ENCODE measurements at regions not wholly inside any gene's neighbourhood (a gene's known extent, or its start where the extent isn't known, plus 50 kb on each side); places are given as distances from the start of the nearest gene placed in this dataset.
"Not testable (repeated sequence)": the region's sequence is repeated elsewhere in the genome, so short reads cannot be mapped to it uniquely, and the experiment has no call there.

DNA sequence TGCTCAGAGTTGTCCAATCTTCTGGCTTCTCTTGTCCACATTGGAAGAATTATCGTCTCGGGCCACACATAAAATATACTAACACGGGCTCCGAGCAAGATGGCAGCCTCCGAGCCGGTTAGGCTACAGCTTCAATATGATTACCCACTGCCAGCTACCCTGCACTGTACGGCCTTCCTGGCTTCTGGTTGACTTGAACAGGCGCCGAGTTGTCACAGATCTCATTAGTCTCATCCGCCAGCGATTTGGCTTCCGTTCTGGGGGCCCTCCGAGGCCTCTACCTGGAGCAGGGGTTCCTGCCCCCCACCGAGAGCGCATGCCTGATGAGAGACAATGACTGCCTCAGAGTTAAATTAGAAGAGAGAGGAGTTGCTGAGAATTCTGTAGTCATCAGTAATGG, 101.2 kb upstream of the NUDT6 start:
- no peaks in the 10 kb centered on the region for H3K27me3 ChIP-seq
- TF ChIP-seq, protein P1, sequence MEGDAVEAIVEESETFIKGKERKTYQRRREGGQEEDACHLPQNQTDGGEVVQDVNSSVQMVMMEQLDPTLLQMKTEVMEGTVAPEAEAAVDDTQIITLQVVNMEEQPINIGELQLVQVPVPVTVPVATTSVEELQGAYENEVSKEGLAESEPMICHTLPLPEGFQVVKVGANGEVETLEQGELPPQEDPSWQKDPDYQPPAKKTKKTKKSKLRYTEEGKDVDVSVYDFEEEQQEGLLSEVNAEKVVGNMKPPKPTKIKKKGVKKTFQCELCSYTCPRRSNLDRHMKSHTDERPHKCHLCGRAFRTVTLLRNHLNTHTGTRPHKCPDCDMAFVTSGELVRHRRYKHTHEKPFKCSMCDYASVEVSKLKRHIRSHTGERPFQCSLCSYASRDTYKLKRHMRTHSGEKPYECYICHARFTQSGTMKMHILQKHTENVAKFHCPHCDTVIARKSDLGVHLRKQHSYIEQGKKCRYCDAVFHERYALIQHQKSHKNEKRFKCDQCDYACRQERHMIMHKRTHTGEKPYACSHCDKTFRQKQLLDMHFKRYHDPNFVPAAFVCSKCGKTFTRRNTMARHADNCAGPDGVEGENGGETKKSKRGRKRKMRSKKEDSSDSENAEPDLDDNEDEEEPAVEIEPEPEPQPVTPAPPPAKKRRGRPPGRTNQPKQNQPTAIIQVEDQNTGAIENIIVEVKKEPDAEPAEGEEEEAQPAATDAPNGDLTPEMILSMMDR (IDR thresholded peaks at IDR 0.05), result no peak
- no peak for TF ChIP-seq POLR2A (IDR thresholded peaks at IDR 0.05)
- 83 to 89% methylated on average over 15 of the region's 15 CpGs for WGBS, 2 donors
- no peaks in the 10 kb centered on the region for H3K36me3 ChIP-seq (ENCODE audit: low read depth, missing control alignments)
- no peak overlapping the region for H3K4me3 ChIP-seq
- H3K27ac ChIP-seq, result no peak overlapping the region
- H3K4me1 ChIP-seq, result no peaks in the 10 kb centered on the region
- H3K9me3 ChIP-seq, result no peaks in the 10 kb centered on the region
- no peak for DNase-seq
- intact Hi-C loops (cut with DNase I; ENCODE audit: low total_unique reads), result no loop called here

DNA sequence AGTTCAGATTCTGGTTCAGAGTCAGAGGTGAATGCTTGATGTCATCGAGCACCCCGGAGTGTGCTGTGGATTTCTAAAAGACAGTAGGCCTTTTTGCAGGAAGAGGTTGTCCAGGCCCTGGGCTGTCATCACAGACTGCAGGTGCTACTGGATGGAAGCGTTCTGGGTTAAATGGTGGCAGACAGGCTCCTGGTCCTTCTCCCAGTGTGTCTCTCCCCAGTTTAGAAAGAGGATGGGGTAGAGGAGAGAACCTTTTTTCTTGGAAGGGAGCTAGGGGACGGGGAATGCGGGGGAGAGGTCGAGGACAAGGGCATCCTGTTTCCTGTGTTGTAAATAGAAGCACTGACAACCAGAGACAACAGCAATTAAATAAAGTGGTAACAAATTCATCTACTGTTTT, 102.3 kb upstream of the NUDT6 start:
- Histone ChIP-seq H3K9me3 (no peaks in the 10 kb centered on the region), H3K4me1 (no peaks in the 10 kb centered on the region), H3K27me3 (no peaks in the 10 kb centered on the region), H3K27ac (no peak overlapping the region), H3K36me3 (ENCODE audit: low read depth, missing control alignments) (no peaks in the 10 kb centered on the region), H3K4me3 (no peak overlapping the region)
- intact Hi-C loops (cut with DNase I; ENCODE audit: low total_unique reads), result no loop called here
- DNase-seq, result no peak
- TF ChIP-seq POLR2A (IDR thresholded peaks at IDR 0.05), result no peak
- TF ChIP-seq, protein P1 (IDR thresholded peaks at IDR 0.05), result no peak
- 67% methylated on average over 6 of the region's 6 CpGs for WGBS, 2 donors

DNA sequence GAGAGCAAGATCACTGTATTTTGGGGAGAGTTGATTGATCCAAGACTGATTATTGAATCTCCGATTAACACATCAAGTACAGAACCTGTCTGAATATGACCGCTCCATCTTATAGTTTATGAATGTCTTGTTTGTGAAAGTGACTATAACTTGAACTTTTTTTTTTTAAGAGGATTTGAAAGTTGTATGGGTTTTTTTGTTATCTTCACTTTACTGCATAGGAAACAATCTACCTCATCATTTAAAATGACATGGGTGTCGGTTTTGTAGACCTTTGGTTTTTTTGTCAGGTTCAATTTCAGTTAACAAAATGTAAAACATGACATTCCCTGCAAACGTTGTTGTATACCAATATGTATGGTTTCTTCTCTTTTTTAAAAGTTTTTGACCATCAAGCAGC, 103.0 kb upstream of the NUDT6 start:
- Histone ChIP-seq H3K36me3 (ENCODE audit: low read depth, missing control alignments) (no peaks in the 10 kb centered on the region), H3K4me1 (no peaks in the 10 kb centered on the region), H3K27me3 (no peaks in the 10 kb centered on the region), H3K4me3 (no peak overlapping the region), H3K27ac (no peak overlapping the region), H3K9me3 (no peaks in the 10 kb centered on the region)
- 87 to 94% methylated on average over 4 of the region's 4 CpGs for WGBS, 2 donors
- DNase-seq, result no peak
- intact Hi-C loops (cut with DNase I; ENCODE audit: low total_unique reads), result no loop called here
- TF ChIP-seq, protein P1 (IDR thresholded peaks at IDR 0.05), result no peak
- no peak for TF ChIP-seq POLR2A (IDR thresholded peaks at IDR 0.05)

DNA sequence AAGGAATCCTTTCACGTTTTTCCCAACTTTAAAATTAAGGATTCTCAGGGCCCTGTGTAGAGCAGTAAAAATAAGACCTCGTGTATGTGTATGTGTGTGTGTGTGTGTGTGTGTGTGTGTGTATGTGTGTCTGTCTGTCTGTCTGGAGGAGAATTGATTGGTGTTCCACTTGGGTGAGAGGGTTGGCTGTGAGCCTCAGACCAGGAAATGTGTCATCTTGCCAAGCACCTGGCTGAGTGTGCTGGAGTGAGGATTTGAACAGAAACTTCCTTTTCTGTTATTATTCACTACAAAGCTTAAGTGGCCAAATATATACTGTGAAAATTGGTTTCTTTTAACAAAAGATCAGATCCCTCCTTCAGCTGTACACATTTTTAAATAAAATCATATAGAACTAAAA, 103.6 kb upstream of the NUDT6 start:
- H3K4me3 ChIP-seq; H3K27ac ChIP-seq; H3K4me1 ChIP-seq; H3K36me3 ChIP-seq (ENCODE audit: low read depth, missing control alignments); H3K9me3 ChIP-seq; intact Hi-C loops (cut with DNase I; ENCODE audit: low total_unique reads); DNase-seq; H3K27me3 ChIP-seq: not testable (repeated sequence)
- WGBS, 2 donors, result 68 to 69% methylated on average over 2 of the region's 2 CpGs

DNA sequence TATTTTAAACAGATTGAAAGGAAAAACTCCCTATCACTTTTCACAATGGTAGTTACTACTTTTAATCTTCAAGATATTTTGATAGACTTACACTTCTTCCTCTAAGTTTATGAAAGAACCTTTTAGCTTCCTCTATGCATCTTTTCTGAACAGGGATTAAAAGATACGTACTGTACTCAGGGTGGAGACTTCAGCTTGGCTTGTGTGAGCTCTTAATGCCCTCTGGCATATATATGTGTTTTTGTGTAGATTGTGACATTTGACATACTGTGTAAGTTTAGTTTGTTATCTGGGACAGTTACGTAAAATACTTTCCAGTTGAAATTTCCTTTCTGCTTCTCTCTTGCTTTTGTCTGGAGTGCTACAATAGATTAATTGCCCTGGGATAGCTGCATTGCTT, 109.3 kb upstream of the NUDT6 start:
- TF ChIP-seq, protein P1 (IDR thresholded peaks at IDR 0.05), result no peak
- no peak for TF ChIP-seq POLR2A (IDR thresholded peaks at IDR 0.05)
- no peak for DNase-seq
- WGBS, 2 donors, result 91 to 92% methylated on average over 2 of the region's 2 CpGs

More for the DNA sequence above, 109.3 kb upstream of the NUDT6 start:
- Histone ChIP-seq H3K27me3 (no peaks in the 10 kb centered on the region), H3K36me3 (ENCODE audit: low read depth, missing control alignments) (no peaks in the 10 kb centered on the region), H3K4me3 (no peak overlapping the region), H3K9me3 (no peaks in the 10 kb centered on the region), H3K4me1 (no peaks in the 10 kb centered on the region), H3K27ac (no peak overlapping the region)
- intact Hi-C loops (cut with DNase I; ENCODE audit: low total_unique reads), result no loop called here

All from testis (tissue), 2 donors.